GM04503 (cell line): ENCODE measurements at regions not wholly inside any gene's neighbourhood (a gene's known extent, or its start where the extent isn't known, plus 50 kb on each side); places are given as distances from the start of the nearest gene placed in this dataset.
A peak's percentile ranks its signal among the peaks of the same experiment; 100 is the strongest.

Source experiments
- DNase-seq: peaks from one replicate; pipeline ENCODE4 v3.0.0-alpha.2; 2012; ENCODE audit warnings: low read depth

DNA sequence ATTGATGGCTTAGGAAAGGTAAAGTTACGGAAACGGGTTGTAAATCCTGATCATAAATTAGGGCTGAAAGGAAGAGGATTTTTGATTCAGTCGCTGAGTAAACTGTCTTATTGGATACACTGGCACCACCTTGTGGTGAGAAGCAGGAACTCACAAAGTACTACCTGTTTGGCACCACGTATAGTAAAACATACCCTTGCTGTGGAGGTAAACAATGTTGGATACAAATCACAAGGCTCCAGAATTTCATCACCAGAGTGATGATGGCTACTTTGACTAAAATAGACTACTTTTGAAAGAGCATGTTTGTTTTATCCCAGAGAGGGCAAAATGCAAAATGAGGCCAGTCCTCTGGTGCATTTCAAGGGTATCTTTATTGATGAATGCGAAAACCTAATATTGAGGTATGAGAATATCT, 216.9 kb downstream of the IGSF11 start:
- DNase-seq, result no peak

GRCh38 chr3:118818386-118818785, 216.3 kb downstream of the IGSF11 start:
- peak; percentile 15 for DNase-seq

DNA sequence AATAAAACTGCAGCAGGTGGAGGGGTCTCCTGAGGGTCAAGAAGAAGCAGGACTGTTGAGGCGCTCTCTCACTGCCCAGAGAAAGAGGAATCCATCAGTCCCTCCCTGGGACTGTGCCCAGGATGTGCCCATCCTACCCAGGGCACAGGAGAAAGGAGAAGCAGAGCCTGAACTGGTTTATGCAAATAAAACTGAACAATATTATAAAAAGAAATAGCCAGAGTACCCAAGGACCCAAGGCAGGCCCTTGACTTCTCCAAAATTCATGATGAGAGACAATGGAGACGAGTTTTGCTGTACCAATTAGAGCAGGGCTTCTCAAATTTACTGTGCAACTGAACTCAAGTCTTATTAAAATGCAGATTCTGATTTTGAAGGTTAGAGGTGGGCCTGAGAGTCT, 211.0 kb downstream of the IGSF11 start:
- no peak for DNase-seq

GRCh38 chr3:118827446-118827845, 207.2 kb downstream of the IGSF11 start:
- DNase-seq, result no peak

DNA sequence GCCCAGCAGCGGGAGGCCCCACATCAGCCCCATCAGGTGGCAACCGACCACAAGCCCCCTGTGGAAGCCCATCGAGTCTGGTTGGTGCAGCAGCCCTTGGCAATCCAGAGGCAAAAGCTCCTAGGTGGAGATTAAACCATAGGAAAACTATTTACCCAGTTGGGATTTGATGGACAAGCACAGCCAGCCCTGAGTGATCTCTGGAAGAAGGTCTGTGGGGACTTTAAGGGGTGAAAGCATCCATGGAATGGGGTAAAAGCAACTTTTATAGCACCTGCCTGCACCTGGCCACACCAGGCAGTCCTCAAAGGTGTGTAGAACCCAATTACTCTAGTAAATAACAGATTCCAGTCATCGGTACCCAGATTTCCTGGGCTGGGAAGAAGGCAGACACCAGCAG, 206.3 kb downstream of the IGSF11 start:
- no peak for DNase-seq

- no peak for DNase-seq
These were observed 201.6 kb downstream of the IGSF11 start for GRCh38 chr3:118833075-118833474.

- no peak for DNase-seq
These were observed 195.8 kb downstream of the IGSF11 start for GRCh38 chr3:118838871-118839270.

- no peak for DNase-seq
These were observed 192.3 kb downstream of the IGSF11 start for GRCh38 chr3:118842147-118842863.

- DNase-seq, result no peak
These were observed 188.5 kb downstream of the IGSF11 start for GRCh38 chr3:118846176-118846575.
